HG03521 (cell line): ENCODE measurements at regions not wholly inside any gene's neighbourhood (a gene's known extent, or its start where the extent isn't known, plus 50 kb on each side); places are given as distances from the start of the nearest gene placed in this dataset.

Experiments
- ATAC-seq: cut with Tn5 transposase; IDR thresholded peaks from one replicate; pipeline ENCODE4 v1.9.1; 2021; ENCODE audit warnings: mild to moderate bottlenecking, moderate library complexity; ENCODE audit not compliant: unreplicated experiment

GRCh38 chr5:17888155-17888554 lies 253.9 kb downstream of the TAF11L14 start:
- no peak for ATAC-seq

DNA sequence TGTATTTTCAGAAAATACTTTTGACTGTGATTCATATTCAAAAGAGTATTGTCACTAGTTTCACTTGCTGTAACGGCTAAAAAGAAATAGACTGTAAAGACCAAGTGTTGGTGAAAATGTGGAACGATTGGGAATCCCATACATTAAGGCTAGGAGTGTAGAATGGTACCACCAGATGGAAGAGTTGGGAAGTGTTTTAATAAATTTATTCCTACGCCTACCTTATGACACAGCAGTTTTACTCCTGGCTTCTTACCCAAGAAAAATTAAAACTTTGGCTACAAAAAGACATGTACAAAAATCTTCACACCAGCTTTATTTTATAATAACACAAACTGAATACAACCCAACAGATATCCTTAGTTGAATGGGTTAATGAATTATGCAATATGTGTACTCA lies 256.2 kb downstream of the TAF11L14 start:
- ATAC-seq: no peak

- no peak for ATAC-seq
Observed at GRCh38 chr5:17891881-17892280, 257.6 kb downstream of the TAF11L14 start.

GRCh38 chr5:17893026-17893635 lies 258.9 kb downstream of the TAF11L14 start:
- no peak for ATAC-seq

GRCh38 chr5:17895288-17896033 lies 261.2 kb downstream of the TAF11L14 start:
- no peak for ATAC-seq

DNA sequence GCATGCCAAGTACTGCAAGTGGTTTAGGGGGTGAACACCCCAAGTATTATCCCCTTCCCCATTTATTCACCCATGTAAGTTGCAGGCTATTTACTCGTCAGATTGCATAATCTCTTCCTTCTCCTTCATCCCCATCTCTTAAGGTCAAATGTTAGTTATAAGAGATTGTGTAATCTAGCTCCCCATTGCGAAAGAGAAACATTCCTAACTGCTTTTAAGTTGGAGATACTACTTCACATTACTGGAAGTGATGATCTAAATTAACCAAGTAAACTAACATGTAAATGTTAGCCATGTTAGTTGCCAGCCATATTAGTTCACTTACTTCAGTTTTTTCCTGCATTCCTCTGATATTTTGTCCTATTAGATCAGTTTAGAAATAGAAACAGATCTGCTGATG lies 262.3 kb downstream of the TAF11L14 start:
- ATAC-seq: no peak

- ATAC-seq: no peak
Observed at GRCh38 chr5:17897776-17898175, 263.5 kb downstream of the TAF11L14 start.

- no peak for ATAC-seq
Observed at GRCh38 chr5:17898766-17899165, 264.5 kb downstream of the TAF11L14 start.

- no peak for ATAC-seq
Observed at GRCh38 chr5:17907094-17907493, 272.8 kb downstream of the TAF11L14 start.

GRCh38 chr5:17910318-17910717 lies 276.1 kb downstream of the TAF11L14 start:
- ATAC-seq: no peak

GRCh38 chr5:17912794-17913193 lies 278.5 kb downstream of the TAF11L14 start:
- no peak for ATAC-seq

DNA sequence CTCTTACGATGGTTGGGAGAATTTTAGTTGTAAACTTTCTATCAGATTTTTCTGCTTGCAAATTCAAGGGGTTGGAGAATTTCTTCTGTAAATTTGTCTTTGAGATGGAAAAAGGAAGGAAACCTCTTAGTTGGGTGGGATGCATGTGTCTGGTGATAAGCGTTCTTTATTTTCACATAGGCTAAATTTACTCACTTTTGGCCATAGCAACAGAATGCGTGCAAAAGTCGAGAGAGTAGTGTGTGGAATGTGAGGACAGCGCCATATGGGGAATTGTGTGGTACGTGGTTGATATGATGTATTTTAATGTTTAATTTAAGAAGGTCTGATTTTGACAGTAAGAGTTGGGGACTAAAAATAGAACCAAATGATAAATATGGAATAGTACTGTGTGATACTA lies 282.2 kb downstream of the TAF11L14 start:
- ATAC-seq: no peak

GRCh38 chr5:17917465-17917864 lies 283.2 kb downstream of the TAF11L14 start:
- no peak for ATAC-seq

- no peak for ATAC-seq
Observed at GRCh38 chr5:17918373-17919104, 284.3 kb downstream of the TAF11L14 start.

GRCh38 chr5:17925276-17925675 lies 291.0 kb downstream of the TAF11L14 start:
- ATAC-seq: no peak

- ATAC-seq: no peak
Observed at GRCh38 chr5:17928581-17928981, 294.3 kb downstream of the TAF11L14 start.

- ATAC-seq: no peak
Observed at GRCh38 chr5:17929171-17929570, 294.9 kb downstream of the TAF11L14 start.

DNA sequence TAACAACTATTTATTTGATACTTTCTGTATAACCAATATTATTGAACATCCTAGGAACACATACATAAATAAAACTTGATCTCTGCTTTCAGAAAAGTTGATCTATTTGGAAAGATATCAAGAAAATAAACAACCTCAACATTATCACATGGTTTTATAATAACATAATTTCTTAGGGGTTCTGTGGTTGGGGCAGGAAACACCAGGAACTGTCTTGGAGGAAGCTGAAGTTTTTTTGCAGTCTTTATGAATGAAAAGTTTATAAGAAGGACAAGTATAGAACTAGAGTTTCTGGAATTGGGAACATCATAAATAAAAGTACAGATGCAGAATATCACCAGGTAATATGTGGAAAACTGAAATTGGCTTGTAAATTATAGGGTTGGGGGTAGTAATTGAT lies 296.1 kb downstream of the TAF11L14 start:
- no peak for ATAC-seq

DNA sequence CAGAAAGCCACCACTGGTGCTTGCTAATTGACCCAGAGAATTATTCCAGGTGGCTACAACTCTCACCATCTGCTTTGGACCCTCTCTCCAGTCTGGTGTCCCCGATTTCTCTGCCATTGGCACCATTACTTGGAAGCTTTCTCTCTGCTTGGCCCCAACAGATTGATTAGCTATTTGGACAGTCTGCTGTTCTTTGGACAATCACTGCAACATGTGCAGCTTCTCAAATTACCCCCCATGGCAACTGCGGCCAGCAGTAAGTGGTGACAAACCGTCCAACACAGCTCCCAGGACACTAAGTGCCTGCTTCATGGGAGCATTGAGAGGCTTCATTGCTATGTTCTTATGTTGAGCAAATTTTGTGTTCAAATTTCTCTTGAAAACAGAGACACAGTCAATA lies 309.8 kb downstream of the TAF11L14 start:
- no peak for ATAC-seq

DNA sequence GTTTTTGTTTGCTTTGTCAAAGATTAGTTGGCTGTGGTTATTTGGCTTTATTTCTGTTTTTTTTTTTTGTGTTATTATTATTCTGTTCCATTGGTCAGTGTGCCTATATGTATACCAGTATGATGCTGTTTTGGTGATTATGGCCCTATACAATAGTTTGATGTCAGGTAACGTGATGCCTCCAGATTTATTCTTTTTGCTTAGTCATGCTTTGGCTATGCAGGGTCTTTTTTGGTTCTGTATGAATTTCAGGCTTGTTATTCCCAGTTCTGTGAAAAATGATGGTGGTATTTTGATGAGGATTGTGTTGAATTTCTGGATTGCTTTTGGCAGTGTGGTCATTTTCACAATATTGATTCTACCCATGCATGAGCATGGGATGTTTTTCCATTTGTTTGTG lies 312.8 kb downstream of the TAF11L14 start:
- no peak for ATAC-seq

DNA sequence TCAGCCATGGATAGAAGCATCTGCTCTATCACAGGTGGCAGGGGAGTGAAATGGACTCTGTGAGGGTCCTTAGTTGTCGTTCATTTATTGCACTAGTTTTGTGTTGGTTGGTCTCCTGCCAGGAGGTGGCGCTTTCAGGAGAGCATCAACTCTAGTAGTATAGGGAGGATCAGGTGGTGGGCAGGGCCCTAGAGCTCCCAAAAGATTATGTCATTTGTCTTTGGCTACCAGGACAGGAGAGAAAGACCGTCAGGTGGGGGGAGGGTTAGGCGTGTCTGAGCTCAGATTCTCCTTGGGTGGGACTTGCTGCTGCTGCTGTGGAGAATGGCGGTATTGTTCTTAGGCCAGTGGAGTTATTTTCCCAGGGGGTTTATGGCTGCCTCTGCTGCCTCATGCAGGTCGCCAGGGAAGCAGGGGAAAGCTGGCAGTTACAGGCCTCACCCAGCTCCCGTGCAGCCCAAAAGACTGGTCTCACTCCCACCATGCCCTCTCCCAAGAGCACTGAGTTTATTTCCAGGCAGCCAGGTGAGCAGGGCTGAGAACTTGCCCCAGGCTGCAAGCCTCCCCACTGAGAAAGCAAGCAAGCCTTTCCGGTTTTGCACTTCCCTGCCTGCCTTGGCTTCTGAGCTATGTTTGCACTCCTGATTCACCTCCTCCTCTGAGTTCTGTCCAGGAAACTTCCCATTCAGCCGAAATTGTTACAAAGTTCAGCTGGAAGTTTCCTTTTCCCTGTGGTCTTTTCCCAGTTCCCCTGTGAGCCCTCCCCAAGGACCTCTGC lies 317.3 kb downstream of the TAF11L14 start:
- ATAC-seq: no peak
